Esophagus squamous epithelium (tissue), 4 donors: ENCODE measurements at regions not wholly inside any gene's neighbourhood (a gene's known extent, or its start where the extent isn't known, plus 50 kb on each side); places are given as distances from the start of the nearest gene placed in this dataset.

Source experiments
- POLR2A ChIP-seq, 4 donors: fragments of 450-650 bp; IDR thresholded peaks; one replicate each; pipeline ENCODE4 v1.6.1; 2017; ENCODE audit warnings: antibody characterized with exemption in 4 of 4, mild to moderate bottlenecking in 4 of 4, moderate library complexity in 3 of 4
- TF ChIP-seq, protein P1 (sequence below), 6 experiments: fragments of 450-650 bp in 4 of 6; fragments of 200-600 bp in 2 of 6; sonication (generic) in 2 of 6; IDR thresholded peaks; one replicate each; pipeline ENCODE4 v1.5.1; 2016 to 2019; ENCODE audit warnings: antibody characterized with exemption in 6 of 6, mild to moderate bottlenecking in 4 of 6, moderate library complexity in 4 of 6

DNA sequence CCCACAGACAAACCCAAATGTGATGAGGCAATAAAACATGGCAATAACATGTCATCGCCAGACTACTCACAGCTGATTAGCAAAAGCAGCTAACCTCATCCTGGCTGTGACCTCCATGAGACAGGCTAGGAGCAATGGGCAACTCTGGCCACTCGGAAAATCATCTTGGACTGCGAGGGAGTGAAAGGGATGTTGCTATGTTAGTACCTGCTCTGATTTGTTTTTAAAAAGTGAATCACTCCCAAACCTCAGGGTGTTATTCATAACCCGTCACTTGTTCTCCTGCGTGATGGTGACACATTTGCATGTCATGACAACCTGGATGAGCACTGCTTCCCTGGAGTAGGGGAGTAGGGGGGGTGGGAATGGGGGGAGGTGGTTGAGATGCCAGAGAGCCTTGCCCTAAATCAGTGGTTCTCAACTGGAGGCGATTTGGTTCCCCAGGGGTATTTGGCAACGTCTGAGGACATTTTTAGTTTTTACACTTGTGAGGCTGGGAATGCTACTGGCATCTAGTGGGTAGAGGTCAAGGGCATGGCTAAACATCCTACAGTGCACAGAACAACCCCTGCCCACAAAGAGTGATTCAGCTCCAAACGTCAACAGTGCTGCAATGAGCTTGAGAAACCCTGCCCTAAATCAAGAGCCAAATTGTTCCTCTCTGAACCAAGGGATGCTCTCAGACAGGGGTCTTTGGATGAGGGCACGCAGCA is 241.7 kb downstream of the SOX9 start:
- TF ChIP-seq, protein P1, sequence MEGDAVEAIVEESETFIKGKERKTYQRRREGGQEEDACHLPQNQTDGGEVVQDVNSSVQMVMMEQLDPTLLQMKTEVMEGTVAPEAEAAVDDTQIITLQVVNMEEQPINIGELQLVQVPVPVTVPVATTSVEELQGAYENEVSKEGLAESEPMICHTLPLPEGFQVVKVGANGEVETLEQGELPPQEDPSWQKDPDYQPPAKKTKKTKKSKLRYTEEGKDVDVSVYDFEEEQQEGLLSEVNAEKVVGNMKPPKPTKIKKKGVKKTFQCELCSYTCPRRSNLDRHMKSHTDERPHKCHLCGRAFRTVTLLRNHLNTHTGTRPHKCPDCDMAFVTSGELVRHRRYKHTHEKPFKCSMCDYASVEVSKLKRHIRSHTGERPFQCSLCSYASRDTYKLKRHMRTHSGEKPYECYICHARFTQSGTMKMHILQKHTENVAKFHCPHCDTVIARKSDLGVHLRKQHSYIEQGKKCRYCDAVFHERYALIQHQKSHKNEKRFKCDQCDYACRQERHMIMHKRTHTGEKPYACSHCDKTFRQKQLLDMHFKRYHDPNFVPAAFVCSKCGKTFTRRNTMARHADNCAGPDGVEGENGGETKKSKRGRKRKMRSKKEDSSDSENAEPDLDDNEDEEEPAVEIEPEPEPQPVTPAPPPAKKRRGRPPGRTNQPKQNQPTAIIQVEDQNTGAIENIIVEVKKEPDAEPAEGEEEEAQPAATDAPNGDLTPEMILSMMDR (IDR thresholded peaks at IDR 0.05), result no peak
- TF ChIP-seq POLR2A (IDR thresholded peaks at IDR 0.05), result no peak
